SH-SY5Y (cell line): ENCODE measurements at regions not wholly inside any gene's neighbourhood (a gene's known extent, or its start where the extent isn't known, plus 50 kb on each side); places are given as distances from the start of the nearest gene placed in this dataset.

ENCODE experiments used
- GATA2 ChIP-seq: IDR thresholded peaks from 2 replicates; pipeline ENCODE4 v1.6.1; 2011; ENCODE audit warnings: mild to moderate bottlenecking, low read depth, low read length
- GATA3 ChIP-seq: IDR thresholded peaks from 2 replicates; pipeline ENCODE4 v1.6.1; 2011; ENCODE audit warnings: low read depth, mild to moderate bottlenecking, low read length, moderate library complexity

DNA sequence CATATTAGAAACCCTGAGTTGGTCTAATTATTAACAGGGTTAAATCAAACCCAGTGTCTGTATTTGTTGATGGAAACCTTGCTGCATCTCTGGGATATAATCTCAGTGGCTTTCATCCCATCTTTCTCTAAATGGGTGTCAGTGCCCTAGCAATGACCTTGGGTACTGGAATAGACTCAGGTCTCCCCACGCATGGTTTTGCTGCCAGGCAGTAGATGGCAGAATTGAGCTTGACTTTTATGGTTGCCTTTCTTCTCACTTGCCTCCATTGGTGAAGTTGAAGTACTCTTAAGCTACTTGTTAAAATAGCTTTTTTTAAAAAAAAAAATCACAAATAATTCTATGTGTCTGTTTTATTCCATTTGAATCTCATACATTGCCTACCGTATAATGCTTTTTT is 81.8 kb upstream of the HMCN1 start:
- TF ChIP-seq GATA3, result no peak
- no peak for TF ChIP-seq GATA2

DNA sequence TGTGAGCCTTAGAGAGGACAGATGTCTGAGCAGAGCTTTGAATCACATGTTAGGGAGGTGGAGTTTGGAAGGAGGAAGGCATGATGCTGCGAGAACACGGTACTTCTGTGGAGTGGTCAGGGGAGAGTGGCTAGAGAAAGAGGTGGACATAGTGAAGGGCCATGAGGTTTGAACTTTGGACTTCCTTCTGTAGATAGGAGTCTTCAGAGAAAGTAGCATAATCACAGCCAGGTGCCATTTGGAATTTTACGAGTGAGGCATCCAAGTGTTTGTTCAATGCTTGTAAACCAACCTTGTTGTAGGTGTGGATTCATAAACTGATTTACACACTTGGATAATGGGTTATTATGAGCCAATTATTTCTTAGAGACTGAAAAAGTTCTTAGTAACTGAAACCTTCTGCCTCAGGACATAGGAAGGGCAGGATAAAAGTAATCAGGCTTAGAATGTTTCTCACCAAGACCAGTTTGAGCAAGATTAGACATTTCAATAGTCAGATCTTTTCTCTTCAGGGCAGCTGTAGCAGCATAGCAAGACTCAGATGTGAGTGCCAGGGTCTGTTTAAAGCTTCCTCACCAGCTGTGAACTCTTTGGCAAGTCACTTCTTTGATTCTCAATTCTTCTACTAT is 83.5 kb upstream of the HMCN1 start:
- TF ChIP-seq GATA3 (no peak), GATA2 (no peak)

DNA sequence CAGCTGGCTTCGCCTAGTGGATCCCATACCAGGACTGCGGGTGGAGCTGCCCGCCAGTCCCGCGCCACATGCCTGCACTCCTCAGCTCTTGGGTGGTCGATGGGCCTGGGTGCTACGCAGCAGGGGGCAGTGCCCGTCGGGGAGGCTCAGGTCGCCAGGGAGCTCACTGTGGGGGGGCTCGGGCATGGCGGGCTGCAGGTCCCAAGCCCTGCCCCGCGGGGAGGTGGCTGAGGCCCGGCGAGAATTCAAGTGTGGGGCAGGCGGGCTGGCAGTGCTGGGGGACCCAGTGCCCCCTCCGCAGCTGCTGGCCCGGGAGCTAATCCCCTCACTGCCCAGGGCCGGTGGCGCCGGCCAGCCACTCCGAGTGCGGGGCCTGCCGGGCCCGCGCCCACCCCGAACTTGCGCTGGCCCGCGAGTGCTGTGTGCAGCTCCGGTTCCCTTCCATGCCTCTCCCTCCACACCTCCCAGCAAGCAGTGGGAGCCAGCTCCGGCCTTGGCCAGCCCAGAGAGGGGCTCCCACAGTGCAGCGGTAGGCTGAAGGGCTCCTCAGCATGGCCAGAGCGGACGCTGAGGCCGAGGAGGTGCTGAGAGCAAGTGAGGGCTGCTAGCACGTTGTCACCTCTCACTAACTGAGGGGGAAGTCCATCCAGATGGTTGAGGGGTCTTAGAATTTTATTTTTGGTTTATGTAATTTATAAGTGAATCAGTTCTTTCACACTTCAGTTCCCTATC is 85.2 kb upstream of the HMCN1 start:
- TF ChIP-seq GATA2, result no peak
- no peak for TF ChIP-seq GATA3

DNA sequence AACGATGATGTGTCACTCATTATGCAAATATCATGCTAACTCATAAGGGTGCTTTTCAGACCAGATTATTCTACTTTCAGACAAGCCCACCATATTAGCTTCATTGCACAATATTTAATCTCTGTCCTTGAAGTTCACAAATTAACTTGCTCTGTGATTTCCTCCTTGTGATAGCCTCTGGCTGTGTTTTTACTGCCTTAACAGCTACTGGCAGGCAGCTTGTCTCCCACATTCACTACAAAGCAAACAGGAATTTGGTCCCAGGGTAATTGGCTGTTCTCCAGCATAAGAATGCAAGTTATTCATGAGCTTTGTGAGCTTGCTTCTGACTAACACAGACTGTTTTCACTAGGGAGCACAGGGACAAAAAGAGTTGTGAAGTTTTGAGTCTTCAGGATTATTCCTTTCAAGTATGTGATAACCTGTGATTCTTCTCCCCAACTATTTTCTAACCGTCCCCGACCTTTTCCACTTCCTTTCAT is 87.9 kb upstream of the HMCN1 start:
- TF ChIP-seq GATA3 (no peak), GATA2 (no peak)

DNA sequence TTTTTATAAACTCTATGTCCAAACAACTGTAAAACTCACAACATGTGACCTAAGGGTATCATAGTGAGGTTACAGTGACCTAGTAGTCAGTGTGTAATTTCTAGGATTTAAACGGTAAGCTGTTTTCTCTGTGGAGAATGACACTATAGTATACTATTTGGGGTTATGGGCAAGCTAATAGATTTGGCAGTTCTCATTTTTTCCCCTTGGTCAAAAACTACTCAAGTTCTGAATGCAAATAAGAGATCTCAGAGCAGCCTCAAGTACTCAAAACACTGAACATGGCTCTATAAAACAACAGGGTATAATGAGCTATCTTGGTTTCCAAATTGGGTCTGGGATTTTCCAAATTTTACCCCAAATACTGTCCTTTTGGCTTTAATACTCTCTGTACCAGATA is 88.5 kb upstream of the HMCN1 start:
- TF ChIP-seq GATA2 (no peak), GATA3 (no peak)

DNA sequence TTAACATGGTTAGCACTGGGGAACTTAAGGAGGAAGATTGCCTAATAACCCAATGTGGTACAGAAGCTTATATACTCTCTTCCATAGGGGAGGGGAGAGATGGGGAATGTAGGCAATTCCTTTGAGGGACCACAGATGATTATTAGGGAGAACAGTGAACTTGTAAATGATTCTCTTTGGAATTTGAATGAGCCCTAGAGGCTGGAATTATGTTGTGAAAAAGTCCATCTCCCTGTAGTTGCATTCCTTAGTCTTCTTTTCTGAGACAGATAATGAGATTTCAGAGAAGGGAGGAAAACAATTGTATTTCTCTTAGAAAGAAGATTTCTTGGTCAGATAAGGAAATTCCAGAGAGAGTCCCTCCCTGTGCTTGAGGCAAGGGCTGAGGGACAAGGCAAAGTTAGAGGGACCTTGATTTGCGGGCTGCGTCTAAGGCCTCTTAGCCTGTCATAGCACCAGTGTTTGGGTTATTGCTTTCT is 89.0 kb upstream of the HMCN1 start:
- TF ChIP-seq GATA2 (no peak), GATA3 (no peak)

DNA sequence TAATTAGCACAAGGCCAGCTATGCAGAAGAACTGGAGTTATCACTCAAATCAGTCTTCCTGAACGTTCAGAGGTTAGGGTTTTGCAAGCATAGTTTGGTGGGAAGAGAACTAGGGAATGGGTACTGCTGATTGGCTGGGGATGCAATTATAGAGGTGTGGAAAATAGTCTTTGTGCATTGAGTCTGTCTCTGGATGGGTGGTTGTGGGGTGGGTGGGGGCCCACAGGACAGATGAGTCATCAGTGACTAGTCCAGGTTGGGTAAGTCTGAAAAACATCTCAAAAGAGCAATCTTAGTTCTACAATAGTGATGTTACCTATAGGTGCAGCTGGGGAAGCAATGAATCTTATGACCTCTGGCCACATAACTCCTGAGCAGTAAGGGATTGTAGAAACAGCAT is 89.7 kb upstream of the HMCN1 start:
- TF ChIP-seq GATA3 (no peak), GATA2 (no peak)

DNA sequence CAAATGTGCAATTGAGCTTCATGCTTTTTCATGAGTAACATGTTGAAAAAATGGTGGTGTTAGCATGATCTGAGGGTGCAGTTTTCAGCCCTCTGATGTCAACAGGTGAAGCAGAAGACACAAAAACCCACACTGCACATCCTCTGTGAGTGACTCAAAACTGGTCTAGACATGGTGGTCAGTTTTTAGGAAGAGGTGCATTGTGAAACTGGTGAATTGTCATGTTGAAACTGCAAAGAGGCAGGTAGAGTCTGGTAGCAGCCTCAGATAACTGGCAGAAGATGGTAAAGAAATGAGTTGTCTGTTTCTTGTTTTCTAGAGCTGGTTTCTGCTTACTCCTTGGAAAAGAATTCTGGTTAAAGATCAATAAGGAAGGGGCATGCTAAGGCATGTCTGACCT is 97.3 kb upstream of the HMCN1 start:
- TF ChIP-seq GATA2, result no peak
- TF ChIP-seq GATA3, result no peak

DNA sequence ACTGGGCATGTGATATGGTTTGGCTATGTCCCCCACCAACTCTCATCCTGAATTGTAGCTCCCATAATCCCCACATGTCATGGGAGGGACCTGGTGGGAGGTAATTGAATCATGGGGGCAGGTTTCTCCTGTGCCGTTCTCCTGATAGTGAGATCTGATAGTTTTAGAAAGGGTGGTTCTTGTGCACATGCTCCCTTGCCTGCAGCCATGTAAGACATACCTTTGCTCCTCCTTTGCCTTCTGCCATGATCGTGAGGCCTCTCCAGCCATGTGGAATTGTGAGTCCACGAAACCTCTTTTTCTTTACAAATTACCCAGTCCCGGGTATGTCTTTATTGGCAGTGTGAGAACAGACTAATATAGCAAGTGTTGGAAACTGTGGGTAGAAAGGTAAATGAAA is 99.5 kb upstream of the HMCN1 start:
- TF ChIP-seq GATA2, result no peak
- no peak for TF ChIP-seq GATA3

DNA sequence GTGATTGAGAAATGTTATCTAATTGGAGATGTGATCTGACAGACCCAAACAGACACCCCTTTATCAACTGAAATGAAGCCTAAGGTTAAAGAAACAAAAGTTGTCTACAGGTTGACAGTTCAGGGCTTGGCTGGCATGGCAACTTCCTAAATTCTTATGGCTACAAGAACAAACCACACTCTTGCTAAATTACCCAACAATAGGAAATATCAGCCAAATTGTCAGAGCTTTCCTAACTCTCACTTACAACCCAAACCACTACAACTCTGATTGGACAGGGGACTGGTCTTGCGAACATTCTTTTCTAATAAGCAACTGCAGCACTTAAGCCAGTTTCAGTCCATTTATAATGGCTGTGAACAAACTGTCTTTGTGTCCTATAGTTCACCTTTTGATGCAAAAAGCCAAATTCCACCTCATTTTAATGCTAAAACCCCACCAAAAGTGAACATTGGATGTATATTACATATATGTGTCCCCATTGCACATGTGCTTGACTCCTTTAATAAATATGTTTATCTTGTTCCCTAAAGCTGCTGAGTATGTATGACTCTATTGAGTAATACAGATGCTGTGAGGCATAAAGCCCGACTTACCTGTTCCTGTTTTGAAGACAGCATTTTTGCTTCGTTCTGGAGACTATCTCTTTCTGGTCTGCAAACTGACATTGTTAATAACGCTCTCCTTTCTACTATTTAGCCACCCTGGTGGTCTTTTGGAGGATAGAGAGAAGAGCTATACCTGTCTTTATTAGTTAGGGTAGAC is 101.3 kb upstream of the HMCN1 start:
- TF ChIP-seq GATA3 (no peak), GATA2 (no peak)

DNA sequence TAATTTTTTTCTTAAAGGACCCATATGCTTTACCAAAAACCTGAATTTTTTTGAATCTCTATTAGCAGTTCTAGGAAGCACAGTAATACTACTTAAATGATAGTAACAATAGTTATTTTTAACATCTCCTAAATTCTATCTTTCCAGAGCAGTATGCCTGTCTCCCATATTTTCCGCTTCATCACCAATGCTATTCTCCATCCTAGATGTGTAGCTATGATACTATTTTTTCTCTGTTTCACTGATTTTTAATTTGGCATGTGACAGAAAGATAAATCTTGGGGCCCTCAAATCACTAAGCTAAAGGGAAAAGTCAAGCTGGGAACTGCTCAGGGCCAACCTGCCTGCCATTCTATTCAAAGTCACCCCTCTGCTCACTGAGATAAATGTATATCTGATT is 102.3 kb upstream of the HMCN1 start:
- TF ChIP-seq GATA3, result no peak
- TF ChIP-seq GATA2, result no peak

DNA sequence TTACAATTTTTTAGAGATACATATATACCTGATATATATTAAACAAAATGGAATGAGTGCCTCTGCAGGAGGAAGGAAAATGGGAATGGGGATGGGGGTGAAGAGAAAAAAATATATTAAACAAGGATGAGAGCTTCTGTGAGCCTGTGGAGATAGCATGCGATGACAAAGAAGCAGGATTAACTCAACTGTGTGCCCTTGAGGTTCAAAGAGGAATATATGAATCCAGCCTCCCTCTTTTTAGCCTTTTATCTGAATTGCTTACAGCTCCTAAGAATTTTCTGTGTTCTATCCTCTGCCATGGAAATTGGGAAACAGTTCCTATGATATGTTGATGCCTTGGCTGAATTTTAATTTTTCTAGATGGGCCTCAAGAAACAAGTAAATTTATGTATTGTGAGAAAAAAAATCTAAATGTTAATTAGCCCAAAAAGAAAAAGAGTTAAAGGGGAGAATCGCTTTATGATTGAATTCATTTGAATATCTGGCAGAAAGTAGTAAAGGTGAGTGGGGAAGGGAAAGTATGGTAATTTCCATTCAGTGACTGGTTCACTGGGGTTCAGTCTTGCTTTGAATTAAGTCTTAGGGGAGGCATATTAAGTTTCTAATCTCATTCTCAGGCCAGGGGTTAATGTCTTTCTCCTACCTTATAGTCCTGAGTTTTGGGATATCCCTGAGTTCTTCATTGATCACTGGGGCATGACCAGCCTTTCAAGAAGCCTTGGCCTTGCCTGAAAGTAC is 106.3 kb upstream of the HMCN1 start:
- no peak for TF ChIP-seq GATA3
- no peak for TF ChIP-seq GATA2

DNA sequence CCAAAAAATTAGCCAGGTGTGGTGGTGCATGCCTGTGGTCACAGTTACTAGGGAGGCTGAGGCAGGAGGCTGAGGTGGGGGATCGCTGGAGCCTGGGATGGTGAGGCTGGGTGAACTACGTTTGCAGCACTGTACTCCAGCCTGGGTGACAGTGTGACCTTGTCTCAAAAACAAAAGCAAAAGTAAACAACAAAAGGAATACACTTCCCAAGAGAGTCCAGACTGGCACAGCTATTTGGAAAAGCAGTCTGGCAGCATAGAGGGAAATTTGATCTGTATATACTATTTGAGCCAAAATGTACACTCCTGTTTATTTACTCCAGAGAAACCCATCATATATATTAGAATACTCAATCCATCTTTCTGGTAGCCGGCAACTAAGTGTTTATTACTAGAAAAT is 107.0 kb upstream of the HMCN1 start:
- TF ChIP-seq GATA2 (no peak), GATA3 (no peak)

DNA sequence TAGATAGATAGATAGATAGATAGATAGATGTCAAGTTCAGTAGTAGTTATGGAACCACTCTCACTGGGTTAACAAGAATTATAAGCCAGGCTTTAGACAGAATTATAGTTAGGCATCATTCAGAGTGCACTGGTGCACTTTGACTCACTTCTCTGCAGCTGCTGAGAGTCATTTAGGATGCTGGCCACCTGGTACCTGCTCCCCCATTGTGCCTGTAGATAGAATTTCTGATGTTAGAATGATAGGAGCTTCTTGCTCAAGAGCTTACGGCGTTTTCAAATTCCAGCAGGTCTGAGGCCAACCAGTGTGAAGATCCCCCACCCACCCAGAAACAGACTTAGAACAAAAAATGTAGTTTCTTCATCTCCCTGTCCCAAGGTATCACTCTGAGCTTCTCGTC is 107.8 kb upstream of the HMCN1 start:
- no peak for TF ChIP-seq GATA2
- TF ChIP-seq GATA3, result no peak

DNA sequence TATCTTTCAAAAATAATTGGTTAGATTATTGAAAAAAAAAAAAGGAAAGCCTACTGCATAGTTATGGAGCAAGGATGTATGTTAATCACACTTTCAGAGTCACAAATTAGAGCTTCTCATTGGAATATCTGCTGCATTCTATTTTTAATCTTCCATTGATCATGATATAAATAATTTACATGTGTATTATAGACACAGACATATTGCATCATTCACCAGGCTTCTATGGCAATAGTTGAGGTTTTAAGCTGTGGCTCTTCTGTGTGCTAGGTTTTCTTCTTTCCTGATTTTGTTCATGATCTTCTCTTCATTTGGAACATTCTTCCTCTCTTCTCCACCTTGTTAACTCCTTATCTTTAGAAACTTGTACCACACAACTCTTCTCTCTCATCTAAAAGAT is 123.2 kb upstream of the HMCN1 start:
- TF ChIP-seq GATA2, result no peak
- no peak for TF ChIP-seq GATA3
